C4-2B (cell line): ENCODE measurements at regions not wholly inside any gene's neighbourhood (a gene's known extent, or its start where the extent isn't known, plus 50 kb on each side); places are given as distances from the start of the nearest gene placed in this dataset.
A peak's percentile ranks its signal among the peaks of the same experiment; 100 is the strongest.
"Not testable (repeated sequence)": the region's sequence is repeated elsewhere in the genome, so short reads cannot be mapped to it uniquely, and the experiment has no call there.

Source experiments
- H3K27ac ChIP-seq: fragments of 450-650 bp; 2 replicates; pipeline ENCODE4 v1.5.1; 2017
- ZFX ChIP-seq: fragments of 450-650 bp; IDR thresholded peaks from 2 replicates; pipeline ENCODE4 v1.6.1; 2017
- TF ChIP-seq, protein P1 (sequence below): fragments of 450-650 bp; conservative IDR thresholded peaks from 2 replicates; pipeline ENCODE4 v1.5.1; 2017; ENCODE audit warnings: mild to moderate bottlenecking

DNA sequence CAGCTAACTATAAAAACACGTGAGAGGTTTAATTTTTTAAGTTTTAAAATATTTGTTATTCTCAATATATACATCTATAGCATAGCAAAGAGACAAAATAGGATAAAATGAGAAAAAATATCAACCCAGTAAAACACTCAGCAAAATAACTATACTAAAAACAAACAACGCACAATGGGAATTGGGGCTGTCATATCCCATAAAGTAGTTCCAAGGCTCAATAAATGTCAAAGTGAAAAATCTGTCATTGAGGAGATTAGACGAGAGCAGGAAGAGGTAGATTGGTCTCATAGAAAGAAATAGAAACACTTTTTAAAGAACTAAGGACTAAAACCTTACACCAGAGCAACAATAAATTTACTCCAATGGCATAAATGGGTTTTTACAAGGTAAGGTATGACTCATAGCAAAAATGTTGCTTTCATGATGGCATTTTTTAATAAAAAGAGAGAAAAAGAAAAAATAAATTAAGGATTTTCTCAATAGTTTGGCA lies 153.7 kb downstream of the EVA1A start:
- TF ChIP-seq, protein P1, sequence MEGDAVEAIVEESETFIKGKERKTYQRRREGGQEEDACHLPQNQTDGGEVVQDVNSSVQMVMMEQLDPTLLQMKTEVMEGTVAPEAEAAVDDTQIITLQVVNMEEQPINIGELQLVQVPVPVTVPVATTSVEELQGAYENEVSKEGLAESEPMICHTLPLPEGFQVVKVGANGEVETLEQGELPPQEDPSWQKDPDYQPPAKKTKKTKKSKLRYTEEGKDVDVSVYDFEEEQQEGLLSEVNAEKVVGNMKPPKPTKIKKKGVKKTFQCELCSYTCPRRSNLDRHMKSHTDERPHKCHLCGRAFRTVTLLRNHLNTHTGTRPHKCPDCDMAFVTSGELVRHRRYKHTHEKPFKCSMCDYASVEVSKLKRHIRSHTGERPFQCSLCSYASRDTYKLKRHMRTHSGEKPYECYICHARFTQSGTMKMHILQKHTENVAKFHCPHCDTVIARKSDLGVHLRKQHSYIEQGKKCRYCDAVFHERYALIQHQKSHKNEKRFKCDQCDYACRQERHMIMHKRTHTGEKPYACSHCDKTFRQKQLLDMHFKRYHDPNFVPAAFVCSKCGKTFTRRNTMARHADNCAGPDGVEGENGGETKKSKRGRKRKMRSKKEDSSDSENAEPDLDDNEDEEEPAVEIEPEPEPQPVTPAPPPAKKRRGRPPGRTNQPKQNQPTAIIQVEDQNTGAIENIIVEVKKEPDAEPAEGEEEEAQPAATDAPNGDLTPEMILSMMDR: no peak
- TF ChIP-seq ZFX: no peak
- no peak overlapping the region for H3K27ac ChIP-seq

DNA sequence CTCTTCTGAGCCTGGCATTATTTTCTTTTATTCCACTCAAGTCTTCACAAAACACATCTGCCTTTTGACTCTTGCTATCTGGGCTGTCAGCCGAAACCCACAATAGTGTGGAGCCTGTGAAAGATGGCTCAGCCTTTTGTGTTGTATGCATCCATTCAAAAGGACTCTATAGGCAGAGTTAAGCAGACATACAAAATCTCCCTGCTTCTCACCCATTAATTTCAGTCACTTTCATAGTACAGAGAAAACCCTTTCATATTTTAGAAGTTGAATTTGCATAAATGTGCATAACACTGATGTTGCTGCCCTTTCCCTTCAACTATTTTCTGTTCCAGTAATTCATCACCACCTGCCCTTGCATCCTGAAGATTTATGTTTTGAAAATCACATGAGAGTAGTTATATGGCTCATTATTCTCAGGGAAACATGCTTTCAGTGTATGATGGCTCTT lies 154.6 kb downstream of the EVA1A start:
- TF ChIP-seq, protein P1: no peak
- no peak for TF ChIP-seq ZFX
- no peak overlapping the region for H3K27ac ChIP-seq

DNA sequence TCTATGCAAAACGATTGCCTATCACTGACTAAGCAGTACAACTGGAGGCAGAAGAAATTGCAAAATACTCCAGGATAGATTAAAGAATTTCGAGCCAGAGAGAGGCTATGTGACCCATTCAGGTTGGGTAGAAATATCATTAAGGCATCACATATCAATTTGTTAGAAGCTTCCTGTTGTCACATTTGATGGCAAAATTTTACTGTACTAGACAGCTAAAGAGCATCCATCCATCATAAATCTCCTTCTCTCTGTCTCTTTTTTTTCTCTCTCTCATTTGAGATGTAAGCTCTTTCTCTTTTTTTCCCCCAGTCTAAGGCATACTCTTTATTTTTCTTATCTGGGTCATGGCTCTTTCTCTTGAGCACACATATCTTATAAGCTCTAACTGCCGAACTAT lies 155.7 kb downstream of the EVA1A start:
- H3K27ac ChIP-seq: no peak overlapping the region
- TF ChIP-seq, protein P1: no peak
- TF ChIP-seq ZFX: no peak

DNA sequence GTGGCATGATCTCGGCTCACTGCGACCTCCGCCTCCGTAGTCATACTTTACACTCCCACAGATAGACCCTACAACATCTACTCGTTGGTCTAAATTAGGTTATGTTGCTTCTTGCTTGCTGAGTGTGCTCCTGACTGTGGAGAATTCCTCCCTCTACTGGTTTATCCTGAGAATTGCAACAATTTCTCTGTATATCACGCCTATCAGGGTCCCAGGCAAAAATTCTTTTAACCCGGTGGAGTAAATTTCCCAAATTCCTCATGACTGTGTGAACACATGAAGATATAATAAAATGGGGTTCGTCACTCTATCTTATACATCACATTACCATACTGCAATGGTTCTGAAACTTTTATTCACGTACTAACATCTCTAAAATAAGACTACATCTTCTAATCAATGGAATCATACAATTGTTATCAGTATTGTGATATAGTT lies 156.7 kb downstream of the EVA1A start:
- TF ChIP-seq, protein P1: peak; percentile 81
- TF ChIP-seq ZFX: no peak
- H3K27ac ChIP-seq: no peak overlapping the region

DNA sequence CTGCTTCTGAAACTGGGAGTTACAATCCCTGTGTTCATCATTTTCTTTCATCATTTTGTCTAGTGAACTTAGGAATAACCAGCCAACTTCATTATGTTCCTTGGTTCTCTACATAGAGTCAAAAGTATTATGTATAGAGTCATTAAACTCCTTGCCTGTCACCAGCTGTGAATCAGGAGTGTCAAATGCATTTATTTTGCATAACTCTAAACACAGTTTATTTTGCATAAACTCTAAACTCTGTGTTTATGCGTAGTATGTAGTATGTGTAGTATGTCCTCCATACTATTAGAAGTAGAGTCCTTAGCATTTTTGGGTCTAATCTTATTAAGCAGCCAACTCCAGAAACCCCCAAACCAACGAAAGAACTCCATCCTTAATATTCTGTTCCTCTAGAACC lies 164.4 kb downstream of the EVA1A start:
- no peak overlapping the region for H3K27ac ChIP-seq
- TF ChIP-seq ZFX: no peak
- TF ChIP-seq, protein P1: no peak

DNA sequence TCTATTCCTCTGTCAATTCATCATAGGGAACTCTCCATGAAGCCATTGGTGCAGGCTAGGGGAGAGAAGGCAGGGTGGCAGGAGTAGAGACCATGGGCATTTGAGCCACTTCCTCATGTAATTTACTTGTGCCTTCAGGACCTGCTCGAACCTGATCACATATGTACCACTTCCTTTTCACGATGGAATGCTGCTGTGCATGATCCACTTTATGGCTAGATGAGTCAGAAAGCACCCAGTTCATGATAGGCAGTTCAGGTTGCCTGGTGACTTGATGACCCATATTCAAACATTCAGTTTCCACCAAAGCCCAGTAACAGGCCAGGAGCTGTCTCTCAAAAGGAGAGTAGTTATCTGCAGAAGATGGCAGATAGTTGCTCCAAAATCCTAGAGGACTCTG lies 166.0 kb downstream of the EVA1A start:
- H3K27ac ChIP-seq: not testable (repeated sequence)

DNA sequence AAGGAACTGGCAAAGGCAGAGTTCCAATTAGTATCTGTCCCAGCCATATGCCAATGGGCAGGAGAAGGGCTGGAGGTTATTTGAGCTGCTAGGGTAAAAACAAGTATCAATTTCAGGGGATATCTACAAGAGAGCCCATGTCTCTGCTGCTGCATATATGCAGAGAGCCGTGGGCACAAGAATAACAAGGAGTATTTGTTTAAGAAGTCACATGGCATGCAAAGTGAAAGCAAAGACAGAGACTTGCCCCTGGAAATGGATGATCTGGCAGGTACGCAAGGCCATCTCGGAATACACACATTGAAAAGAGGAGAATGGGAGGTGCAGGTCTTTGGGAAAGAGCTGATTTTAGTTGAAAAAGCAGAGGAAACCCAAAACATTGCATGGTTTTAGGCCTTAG lies 170.6 kb downstream of the EVA1A start:
- TF ChIP-seq, protein P1: no peak
- no peak for TF ChIP-seq ZFX
- no peak overlapping the region for H3K27ac ChIP-seq

DNA sequence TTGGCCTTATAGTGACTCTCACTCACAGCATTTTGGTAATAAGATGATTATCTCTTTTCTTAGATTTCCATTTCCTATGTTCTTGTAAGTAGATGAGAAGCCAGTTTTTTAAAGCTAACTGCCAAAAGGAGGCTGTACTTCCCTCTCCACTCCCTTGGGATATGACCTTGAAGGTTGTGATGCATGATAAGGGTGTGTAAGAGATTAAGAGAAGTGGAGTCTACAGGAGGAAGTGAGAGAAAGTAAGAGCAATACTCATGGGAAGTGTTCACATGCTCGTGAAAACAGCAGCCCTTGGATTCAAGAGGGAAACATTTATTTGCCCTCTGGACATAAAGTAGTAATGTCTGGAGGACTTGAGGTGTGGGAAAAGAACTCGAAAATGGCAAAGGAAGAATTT lies 171.5 kb downstream of the EVA1A start:
- H3K27ac ChIP-seq: no peak overlapping the region
- no peak for TF ChIP-seq ZFX
- TF ChIP-seq, protein P1: no peak
